ENCODE measurements at regions not wholly inside any gene's neighbourhood (a gene's known extent, or its start where the extent isn't known, plus 50 kb on each side); places are given as distances from the start of the nearest gene placed in this dataset.

DNA sequence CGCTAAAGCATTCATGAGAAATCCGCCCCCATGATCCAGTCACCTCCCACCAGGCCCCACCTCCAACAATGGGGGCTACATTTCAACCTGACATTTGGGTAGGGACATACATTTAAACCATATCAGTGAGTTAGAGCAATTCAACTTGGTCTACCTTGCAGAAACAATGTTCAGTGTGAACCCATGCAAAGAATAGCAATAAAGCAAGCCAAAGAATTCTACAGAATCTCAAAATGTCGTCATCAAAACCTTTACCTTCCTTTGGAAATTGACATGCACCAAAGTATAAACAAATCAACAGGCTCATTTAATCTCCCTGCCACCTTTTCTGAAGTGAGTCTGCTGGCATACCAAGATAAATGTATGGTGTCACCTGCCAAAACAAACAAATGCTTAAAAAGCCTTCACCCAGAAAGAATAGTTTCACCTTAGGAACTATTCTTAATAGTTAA lies 68.8 kb upstream of the ABLIM1 start:
- H3K36me3 ChIP-seq (ENCODE audit: control insufficient read depth in 2 of 4, insufficient read depth in 4 of 4, low read length in 3 of 4): no peaks in the 10 kb centered on the region
- no peak overlapping the region for H2BK15ac ChIP-seq (ENCODE audit: low read length)
- no peaks in the 10 kb centered on the region for H3K4me1 ChIP-seq (replicated peaks in 1 of 4; ENCODE audit: control insufficient read depth in 3 of 4, insufficient read depth in 4 of 4, low read length in 3 of 4)
- ChIA-PET CTCF (ENCODE audit: partially characterized antibody) (no interaction called here), POLR2A (ENCODE audit: partially characterized antibody) (no interaction called here)
- H3K4me2 ChIP-seq (ENCODE audit: insufficient read depth in 1 of 2, low read depth in 2 of 2, low read length in 2 of 2): no peak overlapping the region
- H3K79me1 ChIP-seq (ENCODE audit: low read depth, low read length): no peaks in the 10 kb centered on the region
- H2BK120ac ChIP-seq (replicated peaks; ENCODE audit: low read depth, low read length): no peak overlapping the region
- H2BK5ac ChIP-seq (ENCODE audit: low read depth, low read length): no peak overlapping the region
- DNase-seq (ENCODE audit: low read depth in 1 of 2, low spot score in 2 of 2) (no peak), FAIRE-seq (no peak)
- no peak overlapping the region for H3K9ac ChIP-seq (replicated peaks in 1 of 4; ENCODE audit: extremely low read depth in 1 of 4, low read depth in 3 of 4, low read length in 3 of 4)
- H4K5ac ChIP-seq (ENCODE audit: insufficient read length, low read depth, low read length): no peak overlapping the region
- no peak overlapping the region for H3K56ac ChIP-seq (replicated peaks; ENCODE audit: insufficient read length, low read depth, low read length)
- H3K9me3 ChIP-seq (ENCODE audit: insufficient read depth in 2 of 2, low read depth in 1 of 2, low read length in 1 of 2): no peaks in the 10 kb centered on the region
- no peak overlapping the region for H3K14ac ChIP-seq (ENCODE audit: insufficient read length)
- no peak overlapping the region for H2BK20ac ChIP-seq (ENCODE audit: low read length)
- H2BK12ac ChIP-seq (ENCODE audit: low read depth, low read length): no peak overlapping the region
- no peak overlapping the region for H3K18ac ChIP-seq (ENCODE audit: extremely low read depth, low read length)
- H3K27me3 ChIP-seq (replicated peaks in 1 of 4; ENCODE audit: control insufficient read depth in 3 of 4, extremely low read depth in 1 of 4, insufficient read depth in 3 of 4, low read length in 3 of 4): no peaks in the 10 kb centered on the region
- H3K27ac ChIP-seq (ENCODE audit: low read depth, low read length): no peak overlapping the region
- 83% methylated on average over 3 of the region's 3 CpGs; no CpG with 5 or more reads in 1 of the 2 experiments for WGBS, 2 experiments (ENCODE audit: extremely low coverage in 1 of 2, insufficient coverage in 1 of 2, insufficient read length in 1 of 2, insufficient replicate concordance in 2 of 2, low coverage in 1 of 2, low lambda C conversion rate in 2 of 2, missing lambda C conversion rate in 1 of 2)
- H4K20me1 ChIP-seq (replicated peaks in 1 of 2; ENCODE audit: control insufficient read depth in 1 of 2, insufficient read depth in 2 of 2, low read length in 2 of 2): no peaks in the 10 kb centered on the region
- no peak overlapping the region for H2AK5ac ChIP-seq (ENCODE audit: low read depth, low read length)
- no peak overlapping the region for H4K8ac ChIP-seq (ENCODE audit: extremely low read depth, insufficient read depth, low read length)
- no peak overlapping the region for H3K4ac ChIP-seq (replicated peaks; ENCODE audit: insufficient read length, low read depth, low read length)
- no peaks in the 10 kb centered on the region; the same call in 1 of the 2 replicates for H3K23me2 ChIP-seq (ENCODE audit: low read depth, low read length)
- no peaks in the 10 kb centered on the region for H3K79me2 ChIP-seq (ENCODE audit: control insufficient read depth in 1 of 2, insufficient read depth in 2 of 2, low read length in 2 of 2)
- H3K23ac ChIP-seq (ENCODE audit: insufficient read length): no peak overlapping the region
- H3K4me3 ChIP-seq (ENCODE audit: extremely low read depth in 1 of 4, insufficient read depth in 2 of 4, low read depth in 3 of 4, low read length in 4 of 4): no peak overlapping the region
- no peak overlapping the region for H4K91ac ChIP-seq (replicated peaks; ENCODE audit: insufficient read length, low read length)
- no peak overlapping the region for H2AFZ ChIP-seq (ENCODE audit: low read length)
- TF ChIP-seq BACH1 (IDR thresholded peaks at IDR 0.05; ENCODE audit: low read length) (no peak), POLR2AphosphoS5 (IDR thresholded peaks at IDR 0.05; ENCODE audit: low read depth, low read length) (no peak), HDAC6 (IDR thresholded peaks at IDR 0.05; ENCODE audit: low read depth, low read length) (no peak), CBX8 (IDR thresholded peaks at IDR 0.05; ENCODE audit: borderline replicate concordance, low read depth, low read length) (no peak), RXRA (IDR thresholded peaks at IDR 0.05; ENCODE audit: insufficient read depth, low read depth, low read length) (no peak), CREB1 (IDR thresholded peaks at IDR 0.05) (no peak), FOSL1 (IDR thresholded peaks at IDR 0.05; ENCODE audit: insufficient read depth, low read depth, low read length) (no peak), CHD1 (IDR thresholded peaks at IDR 0.05; ENCODE audit: low read depth, low read length) (no peak), KDM5A (IDR thresholded peaks at IDR 0.05; ENCODE audit: low read length) (no peak), YY1 (IDR thresholded peaks at IDR 0.05; ENCODE audit: low read depth, low read length) (no peak)
- TF ChIP-seq, protein P1, sequence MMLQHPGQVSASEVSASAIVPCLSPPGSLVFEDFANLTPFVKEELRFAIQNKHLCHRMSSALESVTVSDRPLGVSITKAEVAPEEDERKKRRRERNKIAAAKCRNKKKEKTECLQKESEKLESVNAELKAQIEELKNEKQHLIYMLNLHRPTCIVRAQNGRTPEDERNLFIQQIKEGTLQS (IDR thresholded peaks at IDR 0.05; ENCODE audit: insufficient read depth, low read depth, low read length): no peak
- TF ChIP-seq, protein P2, sequence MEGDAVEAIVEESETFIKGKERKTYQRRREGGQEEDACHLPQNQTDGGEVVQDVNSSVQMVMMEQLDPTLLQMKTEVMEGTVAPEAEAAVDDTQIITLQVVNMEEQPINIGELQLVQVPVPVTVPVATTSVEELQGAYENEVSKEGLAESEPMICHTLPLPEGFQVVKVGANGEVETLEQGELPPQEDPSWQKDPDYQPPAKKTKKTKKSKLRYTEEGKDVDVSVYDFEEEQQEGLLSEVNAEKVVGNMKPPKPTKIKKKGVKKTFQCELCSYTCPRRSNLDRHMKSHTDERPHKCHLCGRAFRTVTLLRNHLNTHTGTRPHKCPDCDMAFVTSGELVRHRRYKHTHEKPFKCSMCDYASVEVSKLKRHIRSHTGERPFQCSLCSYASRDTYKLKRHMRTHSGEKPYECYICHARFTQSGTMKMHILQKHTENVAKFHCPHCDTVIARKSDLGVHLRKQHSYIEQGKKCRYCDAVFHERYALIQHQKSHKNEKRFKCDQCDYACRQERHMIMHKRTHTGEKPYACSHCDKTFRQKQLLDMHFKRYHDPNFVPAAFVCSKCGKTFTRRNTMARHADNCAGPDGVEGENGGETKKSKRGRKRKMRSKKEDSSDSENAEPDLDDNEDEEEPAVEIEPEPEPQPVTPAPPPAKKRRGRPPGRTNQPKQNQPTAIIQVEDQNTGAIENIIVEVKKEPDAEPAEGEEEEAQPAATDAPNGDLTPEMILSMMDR (IDR thresholded peaks at IDR 0.05; ENCODE audit: control extremely low read depth in 1 of 3, insufficient read depth in 1 of 3, low read depth in 1 of 3, low read length in 3 of 3): no peak
